H4 (cell line): ENCODE measurements at regions not wholly inside any gene's neighbourhood (a gene's known extent, or its start where the extent isn't known, plus 50 kb on each side); places are given as distances from the start of the nearest gene placed in this dataset.

ENCODE experiments used
- DNase-seq: peaks from one replicate; pipeline ENCODE4 v3.0.0-alpha.2; 2015; ENCODE audit warnings: low spot score

DNA sequence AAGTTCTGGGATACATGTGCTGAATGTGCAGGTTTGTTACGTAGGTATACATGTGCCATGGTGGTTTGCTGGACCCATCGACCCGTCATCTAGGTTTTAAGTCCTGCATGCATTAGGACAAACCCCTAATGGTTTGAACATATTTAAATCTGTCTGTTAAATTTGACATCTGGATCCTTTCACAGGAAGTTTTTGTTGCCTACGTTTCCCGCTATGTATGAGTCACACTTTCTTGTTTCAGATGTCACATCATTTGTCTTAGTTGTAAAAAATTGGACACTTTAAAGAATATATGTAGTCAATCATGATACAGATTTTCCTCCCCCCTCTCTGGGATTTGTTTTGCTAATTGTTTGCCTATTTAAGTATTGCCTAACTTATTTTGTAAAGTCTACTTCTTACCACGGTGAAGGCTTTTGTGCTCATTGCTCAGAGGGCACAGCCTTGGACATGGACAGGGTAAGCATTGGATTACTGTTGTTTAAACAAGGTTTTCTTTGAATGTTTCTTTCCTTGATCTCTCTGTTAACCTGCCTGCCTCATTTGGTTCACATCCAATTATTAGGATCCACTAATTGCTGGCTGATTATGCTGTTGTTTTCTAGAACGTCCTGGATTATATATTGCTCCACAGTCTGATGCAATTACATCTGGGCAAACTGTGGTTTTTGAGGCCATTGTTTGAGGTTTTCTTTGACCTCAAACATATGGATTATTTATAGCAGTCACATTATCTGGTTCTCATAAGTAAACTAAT lies 1441.4 kb downstream of the AACS start:
- peak; percentile 43 for DNase-seq

DNA sequence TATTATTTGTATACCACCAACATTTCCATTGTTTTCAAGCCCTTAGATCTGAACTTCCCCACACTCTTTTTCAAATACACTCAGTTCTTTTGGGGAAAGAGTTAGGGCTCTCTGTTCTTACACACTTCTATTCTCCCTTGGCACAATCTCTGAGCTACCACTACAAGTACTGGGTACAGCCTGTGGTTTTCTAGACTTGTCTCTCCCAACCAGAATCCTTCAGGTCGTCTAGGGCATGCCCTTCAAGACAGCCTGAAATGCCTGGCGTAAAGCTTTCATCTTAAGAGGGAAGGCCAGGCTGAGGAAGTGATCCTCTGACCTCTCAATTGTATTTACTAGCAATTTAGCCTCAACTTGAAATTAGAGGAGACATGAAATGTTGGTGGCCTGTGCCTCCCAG lies 1442.0 kb downstream of the AACS start:
- peak; percentile 26 for DNase-seq

DNA sequence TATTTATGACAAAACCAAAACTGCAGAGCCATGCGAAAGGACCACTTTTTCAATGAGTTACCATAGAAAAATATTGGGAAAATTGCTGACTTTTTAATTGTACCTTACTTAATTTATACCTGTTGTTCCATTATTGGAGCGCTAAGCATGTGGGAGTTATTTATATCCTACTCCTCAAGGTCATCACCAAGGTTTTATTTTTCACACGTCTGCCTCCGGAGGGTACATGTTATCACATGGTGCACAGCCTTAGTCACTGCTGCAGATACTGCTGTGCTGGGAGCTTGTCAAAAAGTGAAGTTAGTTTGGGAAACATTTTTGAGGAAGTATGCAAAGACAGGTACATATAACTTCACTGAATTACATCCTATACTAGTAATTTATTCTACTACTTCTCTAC lies 1444.3 kb downstream of the AACS start:
- no peak for DNase-seq

DNA sequence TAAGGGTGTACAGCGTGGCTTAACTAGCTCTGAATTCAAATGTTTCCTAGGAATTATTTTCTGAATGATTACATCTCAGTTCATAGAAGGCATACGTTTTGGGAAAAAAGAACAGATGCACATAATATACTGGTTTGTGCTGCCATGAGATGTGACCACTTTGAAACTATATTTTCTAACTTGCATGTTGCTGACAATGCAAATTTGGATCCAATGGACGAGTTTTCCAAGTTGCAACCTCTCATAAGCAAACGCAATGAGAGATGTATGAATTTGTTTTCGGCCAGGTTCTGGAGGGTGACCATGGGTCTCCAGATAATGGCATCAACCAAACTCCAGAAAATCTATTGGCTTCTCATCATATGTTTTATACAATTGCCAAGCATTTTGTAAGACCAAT lies 1445.4 kb downstream of the AACS start:
- DNase-seq = no peak

DNA sequence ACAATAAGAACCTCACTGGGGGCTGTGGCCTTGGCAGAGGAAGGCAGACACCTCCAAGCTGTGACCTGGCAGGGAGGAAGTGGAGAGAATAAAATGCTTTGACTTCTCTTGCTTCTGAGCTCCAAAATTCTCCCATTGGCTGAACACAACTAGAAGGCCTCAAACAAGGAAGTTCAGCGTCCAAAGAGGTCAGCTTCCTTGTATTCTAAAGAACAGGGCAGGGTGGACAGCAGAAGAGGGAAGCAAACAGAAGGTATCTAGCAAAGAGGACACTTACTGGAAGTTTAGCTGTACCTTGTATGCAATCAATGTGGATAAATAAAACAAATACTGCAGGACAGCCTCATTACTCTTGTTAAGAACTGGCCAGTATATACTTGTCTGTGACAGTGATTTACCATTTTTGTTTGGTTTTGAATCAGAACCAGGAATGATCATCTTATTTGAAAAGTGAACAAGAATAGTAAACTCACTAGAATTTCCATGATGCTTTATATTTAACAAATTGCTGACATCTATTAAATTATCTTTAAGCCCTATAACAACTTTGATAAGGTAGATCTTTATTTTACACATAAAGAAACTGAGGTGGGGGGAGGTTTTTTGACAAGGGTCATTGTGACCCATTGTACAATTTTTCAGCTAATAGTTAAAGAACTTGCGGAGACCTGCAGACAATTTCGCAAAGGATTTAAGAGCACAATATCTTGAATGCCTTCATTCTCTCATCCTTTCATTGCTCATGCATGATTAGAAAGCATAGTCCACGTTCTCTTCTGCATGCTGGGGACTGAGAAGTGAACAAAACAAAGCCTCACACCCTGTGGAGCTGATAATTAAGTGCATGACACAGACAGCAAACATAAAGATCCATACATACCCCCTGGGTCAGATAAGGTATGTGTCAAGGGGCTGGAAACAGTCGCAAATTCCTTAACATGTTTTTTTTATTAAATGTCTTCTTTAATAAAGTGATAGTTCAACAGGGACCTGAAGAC lies 1448.0 kb downstream of the AACS start:
- DNase-seq = no peak

DNA sequence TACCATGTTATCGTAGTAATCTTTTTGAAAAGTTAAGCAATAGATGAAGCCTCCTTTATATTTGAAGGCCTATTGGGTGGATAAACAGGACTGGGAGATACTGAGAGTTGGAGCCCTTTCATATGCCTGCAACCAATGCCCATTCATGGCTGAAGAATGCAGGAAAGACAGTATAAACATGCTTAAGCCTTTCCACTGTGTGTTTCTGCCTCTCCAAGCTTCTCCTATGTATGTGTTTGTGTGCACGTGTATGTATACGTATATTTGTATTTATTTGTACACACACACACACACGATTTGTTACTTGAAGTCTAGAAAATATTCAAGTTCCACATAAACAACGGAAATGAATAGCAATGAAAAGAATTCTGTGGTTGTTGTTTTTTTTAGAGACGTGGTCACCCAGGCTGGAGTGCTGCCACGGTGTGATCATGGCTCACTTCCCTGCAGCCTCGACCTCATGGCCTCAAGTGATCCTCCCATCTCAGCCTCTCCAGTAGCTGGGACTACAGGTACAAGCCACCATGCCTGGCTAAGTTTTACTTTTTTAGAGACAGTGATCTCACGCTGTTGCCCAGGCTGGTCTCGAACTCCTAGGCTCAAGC lies 1453.5 kb downstream of the AACS start:
- peak; percentile 83 for DNase-seq

DNA sequence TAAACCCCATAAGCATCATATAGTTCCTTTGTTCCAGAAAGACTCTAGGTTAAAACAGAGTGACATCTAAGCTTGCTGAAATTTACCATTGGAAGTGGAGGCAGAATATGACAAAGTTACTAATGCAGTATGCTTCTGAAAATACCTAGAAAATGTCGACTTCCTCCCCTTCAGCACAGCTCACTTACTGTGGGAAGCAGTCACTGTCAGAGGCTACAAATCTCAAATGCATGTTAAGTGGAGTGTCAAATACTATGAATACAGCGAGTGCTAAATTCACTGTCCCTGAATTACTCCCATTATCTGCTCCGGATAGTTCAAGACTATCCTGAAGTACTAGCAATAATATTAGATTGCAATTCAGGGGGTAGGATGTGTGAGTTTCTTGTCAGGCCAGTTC lies 1454.6 kb downstream of the AACS start:
- no peak for DNase-seq

DNA sequence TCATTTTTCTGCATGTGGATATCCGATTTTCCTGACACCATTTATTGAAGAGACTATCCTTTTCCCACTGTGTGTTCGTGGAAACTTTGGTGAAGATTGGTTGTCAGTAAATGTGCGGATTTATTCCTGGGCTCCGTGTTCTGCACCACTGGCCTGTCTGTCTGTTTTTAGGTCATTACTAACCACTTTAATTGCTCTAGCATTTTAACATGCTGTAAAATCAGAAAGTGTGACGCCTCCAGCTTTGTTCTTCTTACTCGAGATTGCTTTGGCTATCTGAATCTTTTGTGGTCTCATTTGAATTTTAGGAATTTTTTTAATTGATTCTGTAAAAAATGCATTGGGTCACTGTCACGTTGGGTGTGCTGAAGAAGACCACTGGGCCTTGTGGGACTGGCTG lies 1458.7 kb downstream of the AACS start:
- DNase-seq = no peak

DNA sequence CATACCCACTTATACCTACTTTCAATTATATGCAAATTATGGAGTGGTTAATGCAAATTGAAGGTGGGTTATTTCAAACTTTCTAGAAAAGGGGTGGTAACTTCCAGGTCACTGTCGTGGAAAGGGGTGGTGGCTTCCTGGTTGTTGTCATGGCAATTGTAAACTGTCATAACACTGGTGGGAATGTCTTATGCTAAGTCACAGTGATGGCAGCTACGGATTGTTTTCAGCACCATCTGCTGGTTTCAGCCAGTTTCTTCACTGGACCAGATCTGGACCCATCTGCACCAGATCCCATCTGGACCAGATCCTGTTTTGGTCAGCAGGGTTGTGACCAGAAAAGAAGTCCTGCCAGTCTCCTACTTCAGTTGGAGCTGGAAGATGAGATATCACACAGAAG lies 1469.3 kb downstream of the AACS start:
- peak; percentile 42 for DNase-seq

DNA sequence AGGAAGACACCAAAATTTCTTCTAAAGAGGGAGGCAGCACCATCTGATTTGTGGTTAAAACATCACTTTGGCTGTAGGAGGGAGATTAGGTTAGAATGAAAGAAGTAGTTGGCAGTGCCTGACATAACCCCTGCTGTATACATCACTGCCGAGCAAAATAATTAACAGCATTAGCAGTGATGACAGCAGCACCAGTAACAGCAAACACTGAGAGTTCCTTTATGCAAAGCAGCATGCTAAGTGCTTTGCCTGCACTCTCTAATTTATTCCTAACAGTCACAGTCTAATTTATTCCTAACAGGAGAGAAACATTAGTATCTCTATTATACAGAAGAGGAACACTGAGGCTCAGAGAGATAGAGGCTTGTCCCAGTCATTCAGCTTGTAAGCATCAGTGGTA lies 1469.7 kb downstream of the AACS start:
- no peak for DNase-seq

DNA sequence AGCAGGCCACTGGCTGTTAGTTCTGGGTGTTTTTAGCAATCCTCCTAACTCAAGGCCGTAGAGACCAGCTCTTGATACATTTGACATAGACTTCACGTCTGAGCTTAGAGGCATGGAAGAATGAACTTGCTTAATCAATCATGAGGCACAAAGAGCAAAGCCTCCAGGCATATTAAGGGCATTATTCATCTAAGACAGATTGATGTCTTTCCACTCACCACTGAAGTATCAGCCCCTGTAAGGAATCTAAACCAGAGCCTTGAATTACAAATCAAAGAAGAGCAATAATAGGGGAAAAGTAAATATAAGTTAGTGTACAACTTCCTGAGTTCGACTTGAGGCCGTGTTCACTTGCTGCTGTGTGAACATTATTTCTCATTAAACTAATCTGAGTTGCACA lies 1470.7 kb downstream of the AACS start:
- DNase-seq = no peak

DNA sequence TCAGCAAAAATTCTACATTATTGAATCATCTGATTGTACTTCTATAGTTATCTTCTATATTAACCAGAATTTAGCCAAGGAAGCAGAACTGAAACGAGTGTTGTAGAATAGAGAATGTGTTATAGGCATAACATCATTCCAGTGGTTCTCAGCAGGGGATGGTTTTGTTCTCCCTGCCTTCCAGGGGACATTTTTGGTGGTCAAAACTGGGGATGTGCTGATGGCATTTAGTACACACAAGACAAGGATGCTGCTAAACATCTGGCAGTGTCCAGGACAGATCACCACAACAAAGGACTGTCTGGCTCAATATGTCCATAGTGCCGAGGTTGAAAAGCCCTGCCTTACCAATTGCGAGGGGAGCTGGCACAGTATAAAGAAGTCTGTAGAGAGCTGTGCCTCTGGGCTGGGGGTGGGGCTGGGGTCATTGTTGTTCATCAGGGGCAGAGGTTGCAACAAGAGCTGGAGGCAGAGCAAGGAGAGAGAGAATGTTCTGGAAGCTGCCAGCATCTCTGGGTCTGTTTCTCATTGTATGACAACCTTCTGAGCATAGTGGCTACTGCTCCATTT lies 1472.8 kb downstream of the AACS start:
- no peak for DNase-seq

DNA sequence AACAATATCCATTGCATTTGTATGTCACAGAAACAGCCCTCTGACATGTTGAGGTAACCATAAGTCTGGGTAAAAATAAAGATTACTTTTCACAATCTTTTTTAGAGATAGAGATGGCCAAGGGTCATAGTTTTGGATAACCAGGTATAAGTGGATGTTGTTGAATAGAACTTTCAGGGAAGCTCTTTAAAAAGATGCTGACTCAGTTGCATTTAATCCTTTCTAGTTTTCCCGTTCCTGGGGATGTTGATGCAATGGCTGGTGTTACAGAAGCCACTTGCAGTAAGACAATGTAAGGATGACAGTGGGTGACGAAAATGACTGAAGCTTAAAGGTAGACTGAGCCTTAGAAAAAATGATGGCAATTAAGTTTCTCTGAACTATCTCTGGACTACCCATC lies 1473.7 kb downstream of the AACS start:
- DNase-seq = no peak

DNA sequence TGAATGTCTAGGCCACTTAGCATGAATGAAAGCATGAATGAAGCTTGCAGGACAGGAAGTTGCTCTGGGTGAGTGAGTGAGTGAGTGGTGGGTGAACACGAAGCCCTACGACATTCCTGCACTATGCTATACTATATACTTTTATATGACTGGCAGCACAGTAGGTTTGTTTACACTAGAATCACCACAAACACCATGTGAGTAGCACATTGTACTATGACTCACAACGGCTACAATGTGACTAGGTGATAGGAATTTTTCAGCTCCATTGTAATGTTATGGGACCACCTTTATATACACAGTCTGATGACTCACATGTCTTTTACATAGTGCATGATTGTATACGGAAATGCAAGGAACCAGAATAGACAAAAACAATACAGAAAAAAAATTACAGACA lies 1480.2 kb downstream of the AACS start:
- DNase-seq = peak; percentile 95

DNA sequence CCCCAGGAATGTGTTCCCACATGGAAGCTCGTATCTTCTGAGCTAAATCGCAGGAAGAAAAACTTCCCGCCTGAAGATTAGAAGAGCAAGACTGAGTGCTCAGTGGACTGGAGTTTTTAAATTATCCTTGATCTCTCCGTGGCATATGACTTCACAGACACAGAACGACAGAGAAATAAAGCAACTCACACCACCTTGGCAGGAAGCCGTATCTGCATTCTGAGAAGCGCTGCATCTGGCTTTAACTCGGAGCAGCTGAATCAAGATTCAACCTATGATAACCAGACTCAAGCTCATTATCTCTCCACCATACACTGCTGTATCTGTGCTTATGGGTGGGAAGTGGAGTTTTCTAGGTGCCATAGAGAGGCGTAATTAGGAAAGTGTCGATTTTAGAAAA lies 1482.7 kb downstream of the AACS start:
- no peak for DNase-seq

DNA sequence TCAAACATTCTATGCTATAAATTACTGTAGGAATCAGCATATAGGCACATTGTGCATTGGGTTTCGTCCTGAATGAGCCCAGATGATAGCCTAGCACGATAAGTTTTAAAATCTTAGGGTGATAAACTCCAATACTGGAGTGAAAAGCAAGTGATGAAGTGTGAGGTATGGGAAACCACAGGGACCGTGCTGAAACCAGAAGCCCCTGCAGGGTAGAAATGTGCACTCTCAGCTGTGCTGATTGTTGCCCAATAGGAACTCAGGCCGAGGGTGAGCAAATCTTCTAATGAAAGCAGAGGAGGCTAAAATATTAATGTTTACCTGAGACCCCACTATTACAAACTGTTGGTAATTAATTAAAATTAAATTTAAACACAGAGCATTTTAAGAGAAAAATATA lies 1486.6 kb downstream of the AACS start:
- no peak for DNase-seq

DNA sequence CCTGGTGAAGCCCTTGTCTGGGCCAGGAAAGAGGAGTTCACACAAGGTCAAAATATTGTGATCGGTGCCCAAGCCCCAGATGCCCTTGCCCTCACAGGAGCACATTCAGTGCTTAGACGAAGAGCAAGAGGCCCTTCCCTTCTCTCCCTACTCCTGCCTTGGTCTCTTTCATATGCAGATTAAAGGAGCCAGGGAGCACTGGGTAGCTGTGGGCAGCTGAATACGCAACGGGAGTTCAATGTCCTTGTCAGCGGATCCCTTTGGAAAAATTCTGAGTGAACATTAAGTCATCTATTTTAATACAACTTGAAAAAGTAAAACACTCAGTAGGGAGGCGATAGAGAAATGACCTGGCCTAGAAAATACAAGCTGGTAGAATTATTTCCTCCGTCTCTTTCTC lies 1489.4 kb downstream of the AACS start:
- no peak for DNase-seq

DNA sequence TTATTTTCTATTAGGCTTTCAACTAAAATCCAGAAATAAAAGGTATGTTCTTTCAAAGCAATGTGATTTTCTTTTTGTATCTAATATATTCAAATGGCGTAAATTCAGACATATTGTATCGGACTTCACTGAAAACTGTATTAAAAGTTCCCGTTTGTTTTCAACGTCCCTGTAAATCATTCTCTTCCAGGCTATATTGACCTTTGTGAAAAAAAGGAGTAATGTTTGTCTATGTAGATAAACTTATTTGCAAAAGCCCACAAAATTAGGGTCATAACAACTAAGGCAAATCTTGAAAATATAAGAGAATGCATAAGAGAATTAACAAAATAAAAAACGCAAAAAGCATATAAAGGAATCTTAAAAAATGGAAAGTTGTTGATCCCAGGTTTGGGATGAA lies 1492.4 kb downstream of the AACS start:
- no peak for DNase-seq

DNA sequence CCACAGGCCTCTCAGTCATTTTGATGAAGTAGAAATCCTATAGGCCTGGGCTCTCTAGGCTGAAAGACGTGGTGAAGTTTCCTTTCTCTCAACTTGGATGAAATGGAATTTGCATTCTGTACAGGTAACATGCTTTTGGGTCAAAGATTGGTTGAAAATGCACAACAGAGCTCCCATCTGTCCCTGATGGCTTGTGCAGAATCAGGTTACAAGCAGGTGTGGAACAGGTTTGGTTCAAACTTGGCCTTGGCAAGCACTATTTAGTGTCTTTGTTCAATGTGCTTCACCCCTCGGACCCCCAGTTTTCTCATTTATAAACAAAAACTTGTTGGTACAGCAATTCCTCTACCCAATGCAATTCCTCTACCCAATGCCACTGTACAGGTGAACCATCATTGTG lies 1493.0 kb downstream of the AACS start:
- DNase-seq = no peak

DNA sequence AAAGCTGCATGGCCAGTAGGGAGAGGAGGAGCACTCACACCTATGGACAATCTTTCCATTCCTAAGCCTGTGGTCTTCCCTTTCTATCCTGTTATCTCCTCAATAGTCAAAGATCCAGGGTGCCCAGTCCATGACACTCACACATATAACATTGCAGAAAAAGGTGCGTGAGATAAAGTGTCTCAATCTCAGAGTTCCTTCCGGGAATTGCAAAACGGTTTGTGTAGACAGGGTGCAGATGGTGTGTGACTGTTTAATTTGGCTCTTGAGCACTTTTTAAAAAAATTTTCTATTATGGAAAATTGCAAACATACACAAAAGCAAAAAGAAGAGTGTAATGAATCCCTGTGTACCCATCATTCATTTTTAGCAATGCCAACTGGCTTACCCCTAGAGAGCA lies 1493.6 kb downstream of the AACS start:
- DNase-seq = no peak

DNA sequence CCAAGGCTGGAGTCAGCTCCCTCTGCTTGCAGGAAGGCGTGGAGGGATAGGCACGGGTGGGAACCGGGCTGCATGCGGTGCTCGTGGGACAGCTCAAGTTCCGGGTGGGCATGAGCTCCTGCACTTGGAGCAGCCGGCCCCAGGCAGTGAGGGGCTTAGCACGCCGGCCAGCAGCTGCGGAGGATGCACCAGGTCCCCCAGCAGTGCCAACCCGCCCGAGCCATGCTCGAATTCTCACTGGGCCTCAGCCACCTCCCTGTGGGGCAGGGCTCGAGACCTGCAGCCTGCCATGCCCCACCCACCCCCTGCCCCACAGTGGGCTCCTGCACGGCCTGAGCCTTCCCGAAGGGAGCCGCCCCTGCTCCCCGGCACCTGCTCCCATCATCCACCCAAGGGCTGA lies 1501.8 kb downstream of the AACS start:
- DNase-seq = no peak

DNA sequence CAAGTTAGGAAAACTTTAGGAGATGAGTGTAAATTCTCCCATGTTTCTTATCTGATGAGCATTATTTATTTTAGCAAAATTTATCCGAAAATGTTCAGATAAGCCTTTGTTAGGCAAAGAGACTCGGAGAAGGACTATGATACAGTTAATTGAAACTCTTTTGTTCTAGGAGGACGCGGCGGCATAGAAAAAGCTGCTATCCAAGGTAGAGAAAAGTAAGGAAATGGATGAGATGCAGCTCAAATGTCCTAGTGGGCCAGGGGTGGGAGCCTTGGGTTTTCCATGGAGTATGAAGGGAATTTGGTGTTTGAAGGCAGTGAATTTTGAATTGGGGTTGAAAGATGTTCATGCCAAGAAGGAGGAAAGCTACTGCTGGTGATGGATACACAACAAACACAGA lies 1504.5 kb downstream of the AACS start:
- no peak for DNase-seq
